Prostate gland (tissue), 2 donors: ENCODE measurements at regions not wholly inside any gene's neighbourhood (a gene's known extent, or its start where the extent isn't known, plus 50 kb on each side); places are given as distances from the start of the nearest gene placed in this dataset.
A peak's percentile ranks its signal among the peaks of the same experiment; 100 is the strongest.

ENCODE experiments used
- DNase-seq: peaks from one replicate; pipeline ENCODE4 v3.0.0-alpha.2; 2019; ENCODE audit warnings: low spot score
- H3K27ac ChIP-seq, 2 donors: fragments of 200-600 bp; sonication (generic); 2 replicates each; pipeline ENCODE4 v1.5.1; 2017 to 2019
- H3K27me3 ChIP-seq: fragments of 200-600 bp; sonication (generic); replicated peaks from 2 replicates; pipeline ENCODE4 v1.5.1; 2019; ENCODE audit not compliant: insufficient read depth
- H3K36me3 ChIP-seq, 2 donors: fragments of 200-600 bp; sonication (generic); 1 replicate in 1 of 2; 2 replicates in 1 of 2; pipeline versions ENCODE4 v1.5.1 to v1.8.1; 2017 to 2019
- H3K4me1 ChIP-seq: fragments of 200-600 bp; sonication (generic); replicated peaks from 2 replicates; pipeline ENCODE4 v1.5.1; 2019
- H3K4me3 ChIP-seq, 2 donors: fragments of 200-600 bp; sonication (generic); 2 replicates each; pipeline ENCODE4 v1.5.1; 2017 to 2019
- H3K9me3 ChIP-seq: fragments of 200-600 bp; sonication (generic); 2 replicates; pipeline ENCODE4 v1.5.1; 2017
- CTCF ChIP-seq, 4 experiments: fragments of 200-600 bp in 2 of 4; fragments of 450-650 bp in 2 of 4; sonication (generic) in 2 of 4; IDR thresholded peaks; 1 replicate in 3 of 4; 2 replicates in 1 of 4; pipeline ENCODE4 v1.5.1; 2016 to 2019; ENCODE audit warnings: antibody characterized with exemption in 4 of 4, mild to moderate bottlenecking in 2 of 4, moderate library complexity in 2 of 4
- POLR2A ChIP-seq: fragments of 450-650 bp; IDR thresholded peaks from one replicate; pipeline ENCODE4 v1.6.1; 2016; ENCODE audit warnings: antibody characterized with exemption, mild to moderate bottlenecking
- POLR2AphosphoS5 ChIP-seq: sonication (generic); formaldehyde crosslinking; IDR thresholded peaks from one replicate; pipeline ENCODE4 v1.6.1; 2017; ENCODE audit warnings: antibody characterized with exemption
- WGBS: methylation state at CpG from one replicate; pipeline ENCODE4 v1.1.5; 2018; 5-methylcytosine and 5-hydroxymethylcytosine counted together
- intact Hi-C: fragments of 100-400 bp; cut with DNase I; formaldehyde crosslinking; loops from one replicate; pipeline ENCODE4 v1.14.2; 2022

DNA sequence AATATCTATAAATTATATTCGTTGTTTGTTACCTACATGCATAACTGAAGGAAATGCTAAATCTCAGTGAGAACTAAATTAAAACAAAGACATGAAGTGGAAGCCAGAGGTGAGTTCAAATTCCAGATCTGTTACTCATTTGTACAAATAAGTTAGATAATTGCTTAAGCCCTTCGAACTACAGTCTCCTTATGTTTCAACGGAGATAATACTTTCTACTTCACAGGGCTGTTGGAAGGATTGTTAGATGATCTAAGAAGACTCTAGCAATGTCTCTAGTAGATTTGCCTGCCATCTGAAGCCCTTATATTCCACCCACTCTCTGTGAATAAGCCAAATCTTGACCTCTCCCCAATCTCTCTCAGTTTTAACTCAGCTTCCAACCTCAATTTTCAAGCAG is 125.8 kb downstream of the P2RY1 start:
- Histone ChIP-seq H3K4me1 (peaks cover 3% of the 10 kb centered on the region), H3K36me3 (no peaks in the 10 kb centered on the region), H3K27me3 (no peaks in the 10 kb centered on the region), H3K4me3 (no peak overlapping the region), H3K9me3 (no peaks in the 10 kb centered on the region), H3K27ac (no peak overlapping the region)
- TF ChIP-seq POLR2AphosphoS5 (no peak), POLR2A (no peak), CTCF (IDR thresholded peaks at IDR 0.05) (no peak)
- intact Hi-C loops = no loop called here
- 72% methylated on average over 3 of the region's 3 CpGs for WGBS
- DNase-seq = no peak

DNA sequence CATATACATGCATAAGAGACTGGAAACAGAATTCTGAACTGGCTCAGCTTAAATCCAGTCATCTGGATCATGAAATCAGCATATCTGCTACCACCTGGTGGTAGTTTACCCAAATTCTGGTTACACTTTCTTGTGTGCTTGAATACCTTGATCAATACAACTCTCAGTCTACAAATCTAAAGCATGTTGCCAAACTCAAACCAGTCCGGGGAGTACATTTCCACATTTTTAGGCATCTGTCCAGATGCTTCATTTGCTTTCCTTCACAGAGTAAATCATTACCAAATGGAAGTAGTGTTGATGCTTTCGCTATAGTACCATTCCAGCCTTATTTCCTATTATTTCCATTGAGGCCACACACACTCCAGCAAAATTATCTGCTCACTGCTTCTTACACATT is 126.4 kb downstream of the P2RY1 start:
- Histone ChIP-seq H3K27me3 (no peaks in the 10 kb centered on the region), H3K4me3 (no peak overlapping the region), H3K9me3 (no peaks in the 10 kb centered on the region), H3K27ac (no peak overlapping the region), H3K4me1 (peaks cover 3% of the 10 kb centered on the region), H3K36me3 (no peaks in the 10 kb centered on the region)
- intact Hi-C loops = no loop called here
- 23% methylated on average over 2 of the region's 2 CpGs for WGBS
- DNase-seq = peak; percentile 54
- TF ChIP-seq CTCF (IDR thresholded peaks at IDR 0.05) = peak in 3 of 4 experiments; percentile 51 to 60 (median 60)
- TF ChIP-seq POLR2AphosphoS5 = peak; percentile 70
- TF ChIP-seq POLR2A = no peak

DNA sequence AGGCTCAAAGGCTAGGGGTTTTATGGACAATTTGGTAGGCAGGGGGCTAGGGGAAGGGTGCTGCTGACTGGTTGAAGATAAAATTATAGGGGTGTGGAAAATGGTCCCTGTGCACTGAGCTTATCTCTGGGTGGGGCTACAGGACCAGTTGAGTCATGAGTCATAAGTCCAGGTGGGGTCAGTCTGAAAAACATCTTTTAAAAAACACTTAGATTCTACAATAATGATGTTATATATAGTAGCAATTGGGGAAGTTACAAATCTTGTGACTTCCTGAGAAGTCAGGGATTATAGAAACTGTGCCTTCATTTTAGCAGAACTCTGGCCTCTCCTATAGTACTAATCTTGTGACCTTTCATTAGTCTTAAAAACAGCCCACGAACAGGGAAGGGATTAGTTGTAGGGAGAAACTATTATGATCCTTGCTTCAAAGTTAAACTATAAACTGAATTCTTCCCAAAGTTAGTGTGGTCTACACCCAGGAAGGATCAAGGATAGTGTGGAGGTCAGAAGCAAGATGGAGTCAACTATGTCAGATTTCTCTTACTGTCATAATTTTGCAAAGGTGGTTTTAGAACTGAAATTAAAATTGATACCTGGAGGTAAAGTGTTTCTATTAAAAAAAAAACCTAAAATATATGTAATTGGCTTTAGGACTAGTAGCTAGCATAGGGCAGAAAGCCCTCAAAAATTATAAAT is 130.1 kb downstream of the P2RY1 start:
- Histone ChIP-seq H3K9me3 (no peaks in the 10 kb centered on the region), H3K36me3 (no peaks in the 10 kb centered on the region), H3K27me3 (no peaks in the 10 kb centered on the region), H3K27ac (no peak overlapping the region), H3K4me1 (no peaks in the 10 kb centered on the region), H3K4me3 (no peak overlapping the region)
- no peak for TF ChIP-seq POLR2AphosphoS5
- TF ChIP-seq POLR2A = no peak
- no peak for TF ChIP-seq CTCF (IDR thresholded peaks at IDR 0.05)
- WGBS = 83% methylated on average over 1 of the region's 1 CpG
- intact Hi-C loops = no loop called here
- DNase-seq = no peak

GRCh38 chr3:152968388-152969024 is 133.6 kb downstream of the P2RY1 start:
- H3K27me3 ChIP-seq = no peaks in the 10 kb centered on the region
- no peaks in the 10 kb centered on the region for H3K36me3 ChIP-seq
- 21% methylated on average over 3 of the region's 3 CpGs for WGBS
- intact Hi-C loops = no loop called here
- no peak for TF ChIP-seq POLR2AphosphoS5
- no peak for TF ChIP-seq CTCF (IDR thresholded peaks at IDR 0.05)
- no peak for TF ChIP-seq POLR2A
- no peaks in the 10 kb centered on the region for H3K9me3 ChIP-seq
- no peak for DNase-seq
- H3K4me1 ChIP-seq = no peaks in the 10 kb centered on the region
- no peak overlapping the region for H3K27ac ChIP-seq
- H3K4me3 ChIP-seq = no peak overlapping the region
